Prostate gland (tissue), 2 donors: ENCODE measurements at regions not wholly inside any gene's neighbourhood (a gene's known extent, or its start where the extent isn't known, plus 50 kb on each side); places are given as distances from the start of the nearest gene placed in this dataset.

Source experiments
- DNase-seq: peaks from one replicate; pipeline ENCODE4 v3.0.0-alpha.2; 2019; ENCODE audit warnings: low spot score
- H3K27ac ChIP-seq, 2 donors: fragments of 200-600 bp; sonication (generic); 2 replicates each; pipeline ENCODE4 v1.5.1; 2017 to 2019
- H3K27me3 ChIP-seq: fragments of 200-600 bp; sonication (generic); replicated peaks from 2 replicates; pipeline ENCODE4 v1.5.1; 2019; ENCODE audit not compliant: insufficient read depth
- H3K36me3 ChIP-seq, 2 donors: fragments of 200-600 bp; sonication (generic); 1 replicate in 1 of 2; 2 replicates in 1 of 2; pipeline versions ENCODE4 v1.5.1 to v1.8.1; 2017 to 2019
- H3K4me1 ChIP-seq: fragments of 200-600 bp; sonication (generic); replicated peaks from 2 replicates; pipeline ENCODE4 v1.5.1; 2019
- H3K4me3 ChIP-seq, 2 donors: fragments of 200-600 bp; sonication (generic); 2 replicates each; pipeline ENCODE4 v1.5.1; 2017 to 2019
- H3K9me3 ChIP-seq: fragments of 200-600 bp; sonication (generic); 2 replicates; pipeline ENCODE4 v1.5.1; 2017
- POLR2A ChIP-seq: fragments of 450-650 bp; IDR thresholded peaks from one replicate; pipeline ENCODE4 v1.6.1; 2016; ENCODE audit warnings: antibody characterized with exemption, mild to moderate bottlenecking
- POLR2AphosphoS5 ChIP-seq: sonication (generic); formaldehyde crosslinking; IDR thresholded peaks from one replicate; pipeline ENCODE4 v1.6.1; 2017; ENCODE audit warnings: antibody characterized with exemption
- WGBS: methylation state at CpG from one replicate; pipeline ENCODE4 v1.1.5; 2018; 5-methylcytosine and 5-hydroxymethylcytosine counted together
- intact Hi-C: fragments of 100-400 bp; cut with DNase I; formaldehyde crosslinking; loops from one replicate; pipeline ENCODE4 v1.14.2; 2022
- TF ChIP-seq, protein P1 (sequence below), 4 experiments: fragments of 200-600 bp in 2 of 4; fragments of 450-650 bp in 2 of 4; sonication (generic) in 2 of 4; IDR thresholded peaks; 1 replicate in 3 of 4; 2 replicates in 1 of 4; pipeline ENCODE4 v1.5.1; 2016 to 2019; ENCODE audit warnings: antibody characterized with exemption in 4 of 4, mild to moderate bottlenecking in 2 of 4, moderate library complexity in 2 of 4

DNA sequence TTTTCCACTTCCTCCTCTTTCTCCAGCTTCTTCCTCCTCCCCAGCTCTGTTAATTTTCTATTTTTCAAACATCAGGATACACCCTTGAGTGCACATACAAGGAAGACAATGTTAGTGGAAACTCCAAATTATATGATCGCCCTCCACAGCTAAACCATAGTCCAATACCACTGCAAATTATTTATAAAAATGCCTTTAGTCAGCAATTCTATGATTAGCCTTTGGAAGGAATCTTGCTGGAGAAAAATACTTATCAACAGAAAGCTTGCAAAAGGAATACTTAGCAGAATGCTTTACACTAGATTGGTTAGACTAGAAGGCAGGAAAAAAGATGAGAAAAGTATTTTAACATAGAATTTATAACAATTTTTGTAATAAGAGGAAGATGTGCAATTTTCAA is 178.9 kb downstream of the FAM124B start:
- Histone ChIP-seq H3K4me1 (no peaks in the 10 kb centered on the region), H3K36me3 (no peaks in the 10 kb centered on the region), H3K4me3 (no peak overlapping the region), H3K27me3 (no peaks in the 10 kb centered on the region), H3K27ac (no peak overlapping the region), H3K9me3 (no peaks in the 10 kb centered on the region)
- intact Hi-C loops = no loop called here
- TF ChIP-seq POLR2A (no peak), POLR2AphosphoS5 (no peak)
- TF ChIP-seq, protein P1, sequence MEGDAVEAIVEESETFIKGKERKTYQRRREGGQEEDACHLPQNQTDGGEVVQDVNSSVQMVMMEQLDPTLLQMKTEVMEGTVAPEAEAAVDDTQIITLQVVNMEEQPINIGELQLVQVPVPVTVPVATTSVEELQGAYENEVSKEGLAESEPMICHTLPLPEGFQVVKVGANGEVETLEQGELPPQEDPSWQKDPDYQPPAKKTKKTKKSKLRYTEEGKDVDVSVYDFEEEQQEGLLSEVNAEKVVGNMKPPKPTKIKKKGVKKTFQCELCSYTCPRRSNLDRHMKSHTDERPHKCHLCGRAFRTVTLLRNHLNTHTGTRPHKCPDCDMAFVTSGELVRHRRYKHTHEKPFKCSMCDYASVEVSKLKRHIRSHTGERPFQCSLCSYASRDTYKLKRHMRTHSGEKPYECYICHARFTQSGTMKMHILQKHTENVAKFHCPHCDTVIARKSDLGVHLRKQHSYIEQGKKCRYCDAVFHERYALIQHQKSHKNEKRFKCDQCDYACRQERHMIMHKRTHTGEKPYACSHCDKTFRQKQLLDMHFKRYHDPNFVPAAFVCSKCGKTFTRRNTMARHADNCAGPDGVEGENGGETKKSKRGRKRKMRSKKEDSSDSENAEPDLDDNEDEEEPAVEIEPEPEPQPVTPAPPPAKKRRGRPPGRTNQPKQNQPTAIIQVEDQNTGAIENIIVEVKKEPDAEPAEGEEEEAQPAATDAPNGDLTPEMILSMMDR (IDR thresholded peaks at IDR 0.05) = no peak
- WGBS = 0% methylated on average over 1 of the region's 1 CpG
- no peak for DNase-seq

DNA sequence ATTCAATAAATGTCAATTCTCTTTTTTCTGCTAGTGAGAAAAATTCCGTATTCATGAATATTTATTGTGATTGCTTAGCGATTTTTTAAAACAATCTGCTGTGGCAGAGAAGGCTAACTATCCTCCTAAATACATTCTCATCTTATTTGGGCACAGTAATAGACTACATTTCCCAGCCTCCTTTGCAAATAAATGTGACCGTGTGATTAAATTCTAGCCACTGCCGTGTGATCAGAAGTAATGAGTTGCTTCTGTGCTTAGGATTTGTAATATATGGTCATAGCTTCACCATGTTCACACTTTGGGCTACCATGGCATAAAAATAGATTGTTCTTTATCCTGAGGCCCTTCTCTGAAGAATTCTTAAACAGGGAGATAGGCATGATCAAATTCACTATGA is 179.6 kb downstream of the FAM124B start:
- no peak overlapping the region for H3K27ac ChIP-seq
- WGBS = 66% methylated on average over 4 of the region's 4 CpGs
- intact Hi-C loops = no loop called here
- DNase-seq = no peak
- H3K9me3 ChIP-seq = no peaks in the 10 kb centered on the region
- no peak overlapping the region for H3K4me3 ChIP-seq
- TF ChIP-seq, protein P1 (IDR thresholded peaks at IDR 0.05) = no peak
- TF ChIP-seq POLR2AphosphoS5 = no peak
- no peak for TF ChIP-seq POLR2A
- no peaks in the 10 kb centered on the region for H3K4me1 ChIP-seq
- no peaks in the 10 kb centered on the region for H3K36me3 ChIP-seq
- H3K27me3 ChIP-seq = no peaks in the 10 kb centered on the region

DNA sequence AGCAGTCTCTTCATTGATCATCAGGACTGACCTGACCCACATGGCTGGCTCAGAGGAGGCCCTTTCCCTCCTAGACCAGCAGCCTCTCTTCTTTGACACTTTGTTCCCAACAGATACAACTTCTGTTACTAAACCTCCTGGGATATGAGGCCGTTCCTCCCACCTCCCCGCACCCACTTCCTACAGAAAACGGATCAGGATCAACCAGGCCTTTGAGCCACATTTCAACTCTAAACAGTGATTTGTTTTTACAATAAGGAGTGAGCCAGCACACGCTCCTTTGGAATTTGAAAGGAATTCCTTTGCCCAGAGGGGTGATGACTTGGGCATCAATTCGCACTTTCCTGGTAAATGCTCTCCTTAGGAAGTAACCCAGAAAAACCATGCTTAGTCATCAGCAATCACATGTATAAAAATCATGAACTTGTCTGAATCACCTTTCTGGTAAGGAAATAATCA is 180.4 kb downstream of the FAM124B start:
- no peaks in the 10 kb centered on the region for H3K36me3 ChIP-seq
- intact Hi-C loops = no loop called here
- WGBS = 39% methylated on average over 5 of the region's 5 CpGs
- no peak for DNase-seq
- H3K27ac ChIP-seq = no peak overlapping the region
- no peaks in the 10 kb centered on the region for H3K27me3 ChIP-seq
- H3K9me3 ChIP-seq = no peaks in the 10 kb centered on the region
- H3K4me3 ChIP-seq = no peak overlapping the region
- TF ChIP-seq POLR2A (no peak), POLR2AphosphoS5 (no peak)
- TF ChIP-seq, protein P1 (IDR thresholded peaks at IDR 0.05) = no peak
- H3K4me1 ChIP-seq = no peaks in the 10 kb centered on the region

DNA sequence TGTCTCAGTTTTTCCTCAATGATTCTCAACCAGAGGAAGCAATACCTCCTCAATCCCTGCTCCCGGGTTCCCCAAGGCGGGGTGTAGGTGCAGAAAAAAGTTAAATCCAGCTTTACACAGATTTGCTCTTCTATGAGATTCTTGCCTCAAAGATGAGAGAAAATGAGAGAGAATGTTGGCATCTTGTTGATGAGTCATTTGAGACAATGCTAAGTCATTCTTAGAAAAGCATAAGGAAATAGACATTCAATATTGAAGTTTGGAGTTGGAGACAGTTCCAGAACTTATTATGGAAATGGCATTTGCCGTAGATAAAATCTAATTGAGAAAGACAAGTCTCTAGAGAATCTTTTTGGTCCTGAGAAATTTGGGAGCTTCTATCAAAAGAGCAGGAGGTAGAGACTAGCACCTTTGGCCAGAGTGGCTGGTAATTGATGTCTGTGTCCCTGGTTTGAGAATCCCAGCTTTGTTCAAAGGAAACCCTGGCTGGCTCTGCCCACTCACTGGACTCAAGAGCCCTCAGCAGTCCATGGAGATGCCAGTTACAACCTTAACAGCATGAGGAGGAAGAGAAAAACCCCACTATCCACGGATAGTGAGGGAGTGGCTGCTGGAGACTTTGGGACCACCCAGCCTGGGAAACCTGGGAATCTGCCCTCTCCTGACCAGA is 181.2 kb downstream of the FAM124B start:
- Histone ChIP-seq H3K9me3 (no peaks in the 10 kb centered on the region), H3K4me1 (no peaks in the 10 kb centered on the region), H3K36me3 (no peaks in the 10 kb centered on the region), H3K4me3 (no peak overlapping the region), H3K27ac (no peak overlapping the region), H3K27me3 (no peaks in the 10 kb centered on the region)
- intact Hi-C loops = no loop called here
- 63% methylated on average over 4 of the region's 4 CpGs for WGBS
- DNase-seq = no peak
- TF ChIP-seq, protein P1 (IDR thresholded peaks at IDR 0.05) = no peak

DNA sequence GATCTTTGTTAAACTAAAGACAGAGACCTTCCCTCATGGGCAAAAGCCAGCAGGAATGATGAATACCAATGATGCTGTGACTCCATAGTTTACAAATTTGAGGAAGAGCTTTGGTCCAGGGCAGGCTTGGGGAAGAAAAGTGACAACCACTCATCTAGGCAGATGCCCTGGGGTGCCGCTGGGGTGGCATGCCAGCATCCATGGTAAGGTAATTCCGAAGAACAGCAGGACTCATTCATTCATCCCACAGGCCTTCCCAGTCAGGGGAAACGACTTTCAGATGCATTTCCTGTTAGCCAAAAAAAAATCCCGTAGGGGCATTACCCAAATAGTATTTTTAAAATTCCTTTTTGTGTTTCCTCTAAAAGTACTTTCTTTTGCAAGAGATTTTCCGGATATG is 180.7 kb upstream of the SERPINE2 start:
- H3K36me3 ChIP-seq = no peaks in the 10 kb centered on the region
- H3K27me3 ChIP-seq = no peaks in the 10 kb centered on the region
- no peaks in the 10 kb centered on the region for H3K4me1 ChIP-seq
- no peak overlapping the region for H3K27ac ChIP-seq
- H3K9me3 ChIP-seq = no peaks in the 10 kb centered on the region
- no peak for DNase-seq
- TF ChIP-seq, protein P1 (IDR thresholded peaks at IDR 0.05) = no peak
- TF ChIP-seq POLR2AphosphoS5 (no peak), POLR2A (no peak)
- WGBS = 88% methylated on average over 5 of the region's 5 CpGs
- H3K4me3 ChIP-seq = no peak overlapping the region
- intact Hi-C loops = no loop called here
